Sigmoid colon (tissue), 6 donors: ENCODE measurements at regions not wholly inside any gene's neighbourhood (a gene's known extent, or its start where the extent isn't known, plus 50 kb on each side); places are given as distances from the start of the nearest gene placed in this dataset.

Experiments
- DNase-seq: peaks from one replicate; pipeline ENCODE4 v3.0.0-alpha.2; 2019
- H3K27ac ChIP-seq, 4 donors: fragments of 200-600 bp; sonication (generic); one replicate each; pipeline ENCODE4 v1.5.1; 2016 to 2019; ENCODE audit warnings: mild to moderate bottlenecking in 1 of 4
- H3K27me3 ChIP-seq, 3 donors: fragments of 200-600 bp; sonication (generic); one replicate each; pipeline ENCODE4 v1.5.1; 2019; ENCODE audit warnings: mild to moderate bottlenecking in 1 of 3
- H3K36me3 ChIP-seq, 4 donors: fragments of 200-600 bp; sonication (generic); one replicate each; pipeline ENCODE4 v1.5.1; 2016 to 2019
- H3K4me1 ChIP-seq, 4 donors: fragments of 200-600 bp; sonication (generic); one replicate each; pipeline ENCODE4 v1.5.1; 2017 to 2019
- H3K4me3 ChIP-seq, 4 donors: fragments of 200-600 bp; sonication (generic); one replicate each; pipeline ENCODE4 v1.5.1; 2017 to 2019; ENCODE audit warnings: mild to moderate bottlenecking in 2 of 4, moderate library complexity in 1 of 4
- H3K9me3 ChIP-seq, 4 donors: fragments of 200-600 bp in 3 of 4; sonication (generic) in 3 of 4; one replicate each; pipeline versions ENCODE4 v1.5.1 to v1.6.1; 2013 to 2019
- CTCF ChIP-seq, 4 experiments: fragments of 450-650 bp in 3 of 4; fragments of 200-600 bp in 1 of 4; IDR thresholded peaks; one replicate each; pipeline ENCODE4 v1.5.1; 2016 to 2019; ENCODE audit warnings: antibody characterized with exemption in 4 of 4, mild to moderate bottlenecking in 3 of 4, moderate library complexity in 2 of 4
- EP300 ChIP-seq, 4 donors: sonication (generic); formaldehyde crosslinking; IDR thresholded peaks; one replicate each; pipeline ENCODE4 v1.6.1; 2017; ENCODE audit warnings: antibody characterized with exemption in 4 of 4
- POLR2A ChIP-seq, 2 donors: fragments of 450-650 bp; IDR thresholded peaks; one replicate each; pipeline ENCODE4 v1.6.1; 2016; ENCODE audit warnings: antibody characterized with exemption in 2 of 2, mild to moderate bottlenecking in 2 of 2, moderate library complexity in 2 of 2
- POLR2AphosphoS5 ChIP-seq, 4 donors: sonication (generic); formaldehyde crosslinking; IDR thresholded peaks; one replicate each; pipeline ENCODE4 v1.6.1; 2017; ENCODE audit warnings: antibody characterized with exemption in 4 of 4
- WGBS, 2 donors: extraction: QIAGEN DNeasy Blood & Tissue Kit; methylation state at CpG; one replicate each; pipeline ENCODE4 v1.1.7; 2013; 5-methylcytosine and 5-hydroxymethylcytosine counted together
- intact Hi-C: fragments of 100-400 bp; cut with DNase I; formaldehyde crosslinking; loops from one replicate; pipeline ENCODE4 v1.15.1; 2023
- donor health status: healthy with polysubstance abuse.
- donor health status: healthy.

DNA sequence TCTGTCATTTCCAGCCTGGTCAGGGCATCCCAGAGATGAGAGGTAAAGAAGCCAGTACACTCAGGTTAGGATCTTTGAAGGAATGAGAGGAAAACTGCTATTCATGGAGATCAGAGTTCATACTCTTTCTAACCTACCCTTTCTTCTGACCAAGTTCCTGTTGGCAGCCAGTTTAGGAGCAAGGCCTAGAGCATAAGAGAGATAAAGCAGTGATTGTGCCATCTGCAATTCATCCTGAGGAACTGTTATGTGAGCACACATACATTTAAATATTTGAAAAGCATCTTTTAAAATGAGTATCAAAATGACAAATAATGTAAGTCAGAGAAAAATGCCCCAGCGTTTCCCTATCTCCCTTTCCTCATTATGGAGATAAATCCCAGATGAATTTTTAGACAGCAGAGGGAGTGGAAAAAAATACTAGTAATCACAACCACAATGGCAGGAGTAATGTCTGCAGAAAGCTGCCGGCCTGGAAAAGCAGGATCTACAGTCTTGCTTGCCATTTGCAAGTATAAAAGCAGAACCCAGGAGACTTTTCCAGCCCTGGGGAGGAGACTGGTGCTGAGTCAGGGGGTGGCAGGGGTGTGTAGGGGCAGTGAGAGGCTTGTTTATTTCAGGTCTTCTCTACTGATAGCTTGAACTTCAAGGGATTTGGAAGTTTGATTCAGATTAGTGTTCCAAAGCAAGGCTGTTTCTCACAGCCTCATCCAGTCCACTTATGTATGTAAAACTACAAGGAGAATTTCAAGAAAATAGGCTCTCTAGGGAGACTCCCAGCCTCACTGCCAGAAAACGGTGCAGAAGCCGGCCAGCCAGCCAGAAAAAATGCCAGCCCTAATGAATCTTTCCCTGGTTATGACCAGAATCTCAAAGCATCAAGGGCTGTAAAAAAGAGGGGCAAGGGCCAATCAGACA, 1052.4 kb downstream of the TUSC7 start:
- TF ChIP-seq CTCF (IDR thresholded peaks at IDR 0.05) = no peak
- no peak for TF ChIP-seq POLR2A (IDR thresholded peaks at IDR 0.05)
- no peak for TF ChIP-seq POLR2AphosphoS5 (IDR thresholded peaks at IDR 0.05)
- no peak for TF ChIP-seq EP300 (IDR thresholded peaks at IDR 0.05)
- intact Hi-C loops = no loop called here
- no peaks in the 10 kb centered on the region for H3K9me3 ChIP-seq
- peaks cover 0 to 16% (median 13%) of the 10 kb centered on the region in 4 donors for H3K4me1 ChIP-seq
- 44 to 52% methylated on average over 4 of the region's 4 CpGs for WGBS, 2 donors
- H3K27me3 ChIP-seq = no peaks in the 10 kb centered on the region
- H3K36me3 ChIP-seq = no peaks in the 10 kb centered on the region
- H3K27ac ChIP-seq = peak overlapping the region in 1 of 4 donors; percentile 30
- no peak for DNase-seq
- no peak overlapping the region for H3K4me3 ChIP-seq

DNA sequence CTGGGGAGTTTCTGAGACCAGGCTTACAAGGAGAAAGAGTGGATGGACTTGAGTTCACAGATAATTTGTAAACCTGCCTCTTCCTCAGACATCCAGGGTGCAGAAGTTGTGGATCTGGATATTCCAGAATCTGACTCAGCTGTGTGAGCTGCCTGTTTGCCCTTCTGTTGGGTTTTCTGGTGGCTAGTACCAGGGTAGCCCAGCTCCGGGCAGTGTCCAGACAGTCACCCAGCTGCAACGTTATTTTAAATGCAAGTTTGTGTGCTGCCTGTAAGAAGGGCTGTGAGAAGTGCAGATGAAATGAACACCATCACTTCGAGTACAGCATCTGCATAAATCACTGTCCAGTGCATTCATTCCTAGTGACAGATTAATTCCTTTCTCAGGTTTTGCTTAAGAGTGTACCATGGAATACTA, 1053.0 kb downstream of the TUSC7 start:
- TF ChIP-seq EP300 (IDR thresholded peaks at IDR 0.05) (no peak), POLR2AphosphoS5 (IDR thresholded peaks at IDR 0.05) (no peak), POLR2A (IDR thresholded peaks at IDR 0.05) (no peak), CTCF (IDR thresholded peaks at IDR 0.05) (no peak)

GRCh38 chr3:117763561-117763960, 1054.0 kb downstream of the TUSC7 start:
- intact Hi-C loops = no loop called here

More for the DNA sequence above, 1053.0 kb downstream of the TUSC7 start:
- DNase-seq = no peak
- Histone ChIP-seq H3K9me3 (no peaks in the 10 kb centered on the region), H3K4me1 (peaks cover 0 to 16% (median 13%) of the 10 kb centered on the region in 4 donors), H3K27me3 (no peaks in the 10 kb centered on the region), H3K4me3 (no peak overlapping the region), H3K27ac (peak overlapping the region in 1 of 4 donors; percentile 30), H3K36me3 (no peaks in the 10 kb centered on the region)
- 23 to 33% methylated on average over 3 of the region's 3 CpGs for WGBS, 2 donors
- intact Hi-C loops = no loop called here

GRCh38 chr3:117768581-117768980, 1059.0 kb downstream of the TUSC7 start:
- Histone ChIP-seq H3K27me3 (no peaks in the 10 kb centered on the region), H3K9me3 (no peaks in the 10 kb centered on the region), H3K4me1 (no peaks in the 10 kb centered on the region), H3K27ac (no peak overlapping the region), H3K4me3 (no peak overlapping the region), H3K36me3 (no peaks in the 10 kb centered on the region)
- TF ChIP-seq EP300 (IDR thresholded peaks at IDR 0.05) (no peak), CTCF (IDR thresholded peaks at IDR 0.05) (no peak), POLR2A (IDR thresholded peaks at IDR 0.05) (no peak), POLR2AphosphoS5 (IDR thresholded peaks at IDR 0.05) (no peak)
- no peak for DNase-seq
- intact Hi-C loops = no loop called here
- 49 to 81% methylated on average over 4 of the region's 4 CpGs for WGBS, 2 donors

More at GRCh38 chr3:117763561-117763960, 1054.0 kb downstream of the TUSC7 start:
- Histone ChIP-seq H3K9me3 (no peaks in the 10 kb centered on the region), H3K4me3 (no peak overlapping the region), H3K27ac (no peak overlapping the region), H3K27me3 (no peaks in the 10 kb centered on the region), H3K4me1 (peaks cover 0 to 16% (median 13%) of the 10 kb centered on the region in 4 donors), H3K36me3 (no peaks in the 10 kb centered on the region)
- no peak for DNase-seq
- 63 to 80% methylated on average over 4 of the region's 4 CpGs for WGBS, 2 donors
- TF ChIP-seq POLR2AphosphoS5 (IDR thresholded peaks at IDR 0.05) (no peak), EP300 (IDR thresholded peaks at IDR 0.05) (no peak), POLR2A (IDR thresholded peaks at IDR 0.05) (no peak), CTCF (IDR thresholded peaks at IDR 0.05) (no peak)
